GM12874 (cell line): ENCODE measurements at regions not wholly inside any gene's neighbourhood (a gene's known extent, or its start where the extent isn't known, plus 50 kb on each side); places are given as distances from the start of the nearest gene placed in this dataset.

Source experiments
- CTCF ChIP-seq: IDR thresholded peaks from 2 replicates; pipeline ENCODE4 v1.5.1; 2011; ENCODE audit warnings: low read depth, mild to moderate bottlenecking, control low read depth, low read length, moderate library complexity; ENCODE audit not compliant: insufficient read depth

DNA sequence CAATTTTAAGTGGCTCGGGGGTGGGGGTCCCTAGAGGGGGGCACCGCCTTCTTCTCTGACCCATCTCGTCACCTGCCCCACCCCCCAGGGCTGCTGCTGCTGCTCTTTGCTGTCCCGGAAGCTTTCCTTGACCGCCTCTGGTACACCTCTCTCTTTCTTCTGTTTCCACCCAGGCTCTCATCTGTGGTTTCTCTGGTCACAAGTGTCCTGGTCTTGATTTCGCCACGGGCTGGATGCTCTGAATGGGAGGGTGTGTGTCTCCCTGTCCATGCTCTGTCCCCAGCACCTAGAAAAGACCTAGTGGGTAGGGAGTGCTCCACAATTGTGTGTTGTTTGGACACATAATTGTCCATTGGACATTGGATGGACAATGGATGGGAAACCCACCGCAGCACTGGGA lies 134.7 kb upstream of the CIBAR2 start:
- TF ChIP-seq CTCF, result no peak

- no peak for TF ChIP-seq CTCF
Measured at GRCh38 chr16:85248342-85248741, 136.1 kb upstream of the CIBAR2 start.

DNA sequence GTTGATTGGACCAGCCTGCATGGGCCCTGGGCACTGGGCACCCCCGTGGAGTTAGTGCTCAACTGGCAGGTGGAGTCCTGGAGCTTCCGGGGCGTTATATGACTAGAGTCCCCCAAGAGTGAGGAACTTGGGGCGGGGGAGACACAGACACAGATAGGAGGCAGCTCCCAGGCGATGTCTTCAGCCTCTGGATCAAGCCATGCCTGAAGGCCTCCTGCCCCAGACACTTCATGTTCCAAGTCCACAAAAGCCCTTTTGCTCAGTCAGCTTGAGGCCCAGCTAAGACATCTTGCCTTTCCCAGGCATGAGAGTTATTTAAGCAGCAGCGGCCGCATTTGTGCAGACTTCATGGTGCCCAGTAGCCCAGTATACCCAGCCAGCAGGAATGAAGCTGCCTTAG lies 136.6 kb upstream of the CIBAR2 start:
- TF ChIP-seq CTCF, result no peak

GRCh38 chr16:85249418-85250146 lies 137.3 kb upstream of the CIBAR2 start:
- TF ChIP-seq CTCF, result no peak

GRCh38 chr16:85250147-85250463 lies 137.8 kb upstream of the CIBAR2 start:
- TF ChIP-seq CTCF, result no peak

GRCh38 chr16:85250609-85251223 lies 138.4 kb upstream of the CIBAR2 start:
- TF ChIP-seq CTCF, result no peak

DNA sequence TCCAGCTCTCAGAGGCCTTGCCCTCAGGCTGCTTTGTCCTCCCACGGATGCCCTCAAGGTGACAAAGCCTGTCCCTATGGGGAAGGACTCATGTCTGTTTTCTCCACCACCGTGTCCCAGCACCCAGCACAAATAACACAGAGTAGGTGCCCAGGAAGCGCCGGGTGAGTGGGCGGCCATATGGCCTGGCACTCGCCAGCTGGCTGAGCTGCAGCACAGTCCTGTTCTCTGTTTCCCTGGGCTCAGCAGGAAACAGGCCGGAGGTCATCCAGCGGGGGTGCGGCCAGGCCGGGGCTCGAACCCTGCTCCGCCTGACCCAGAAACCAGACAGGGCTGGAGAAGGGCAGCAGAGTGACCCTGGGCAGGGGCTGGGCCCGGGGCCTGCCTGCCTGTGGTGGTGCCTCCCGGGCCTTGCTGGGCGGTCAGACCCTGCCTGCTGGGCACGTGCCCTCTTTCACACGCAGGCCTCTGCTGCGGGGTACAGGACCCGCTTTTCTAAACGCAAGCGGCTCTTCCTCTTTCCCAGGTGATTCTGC lies 139.0 kb upstream of the CIBAR2 start:
- no peak for TF ChIP-seq CTCF
